Stimulated activated CD4-positive, alpha-beta T cell treated with anti-CD3 and anti-CD28 coated beads, Interleukin-1b, Interleukin-23, amount 100 ng/mL, for 24 hours (primary cell): ENCODE measurements at regions not wholly inside any gene's neighbourhood (a gene's known extent, or its start where the extent isn't known, plus 50 kb on each side); places are given as distances from the start of the nearest gene placed in this dataset.
"Not testable (repeated sequence)": the region's sequence is repeated elsewhere in the genome, so short reads cannot be mapped to it uniquely, and the experiment has no call there.

ENCODE experiments used
- DNase-seq, 4 experiments: peaks; one replicate each; pipeline ENCODE4 v3.0.0-alpha.2; 2020; ENCODE audit warnings: low read depth in 4 of 4, low spot score in 1 of 4

- no peak for DNase-seq
Measured at GRCh38 chr2:240252872-240253511, 112.5 kb upstream of the OTOS start.

- DNase-seq: no peak
Measured at GRCh38 chr2:240253583-240254145, 113.2 kb upstream of the OTOS start.

- DNase-seq: no peak
Measured at GRCh38 chr2:240254337-240255164, 114.1 kb upstream of the OTOS start.

- no peak for DNase-seq
Measured at GRCh38 chr2:240255165-240255491, 114.7 kb upstream of the OTOS start.

DNA sequence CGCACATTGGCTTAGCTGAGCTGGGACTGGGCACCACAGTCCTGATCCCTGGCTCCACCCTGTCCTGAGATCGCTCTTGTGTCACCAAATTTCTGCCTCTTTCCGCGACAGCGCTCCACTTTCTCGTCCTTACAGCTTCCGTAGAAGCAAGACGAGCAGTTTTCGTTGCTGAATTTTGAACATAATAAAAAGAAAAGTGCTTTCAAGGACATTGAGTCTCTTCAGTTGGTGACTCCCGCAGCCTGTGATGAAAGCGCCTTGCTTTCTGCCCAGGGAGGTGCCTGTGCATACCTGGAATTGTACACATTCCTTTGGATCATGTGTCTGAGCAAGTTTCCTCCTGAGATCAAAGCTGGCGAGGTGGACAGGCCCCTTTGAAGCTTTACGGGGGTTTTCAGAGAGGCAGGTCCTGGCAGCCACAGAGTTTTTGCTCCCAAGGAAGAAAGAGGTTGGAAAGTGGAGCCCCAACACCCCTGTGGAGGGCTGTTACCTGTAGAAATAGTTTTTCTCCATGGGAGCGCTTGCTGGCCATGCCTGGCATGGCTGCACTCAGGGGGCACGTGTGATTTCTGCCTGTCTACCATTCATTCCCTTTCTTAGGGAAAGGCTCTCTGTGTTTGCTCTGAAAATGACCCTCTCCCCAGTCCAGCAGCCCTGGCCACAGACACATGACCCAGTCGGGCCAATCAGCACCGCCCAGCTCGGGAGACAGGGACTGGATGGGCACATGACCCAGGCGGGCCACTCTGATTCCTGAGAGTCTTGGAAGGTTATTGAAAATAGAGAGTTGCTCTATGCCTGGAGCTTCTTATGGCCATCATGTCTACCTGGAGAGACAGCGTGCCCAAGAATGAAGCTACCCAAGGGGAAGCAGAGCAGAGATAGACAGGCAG lies 115.6 kb upstream of the OTOS start:
- no peak for DNase-seq

GRCh38 chr2:240256704-240257637 lies 116.5 kb upstream of the OTOS start:
- DNase-seq: no peak

GRCh38 chr2:240257940-240258580 lies 117.6 kb upstream of the OTOS start:
- DNase-seq: no peak

- DNase-seq: no peak
Measured at GRCh38 chr2:240258685-240259084, 118.2 kb upstream of the OTOS start.

- no peak for DNase-seq
Measured at GRCh38 chr2:240259201-240259923, 118.9 kb upstream of the OTOS start.

- no peak for DNase-seq
Measured at GRCh38 chr2:240259924-240260529, 119.6 kb upstream of the OTOS start.

GRCh38 chr2:240260664-240261063 lies 120.2 kb upstream of the OTOS start:
- no peak for DNase-seq

- DNase-seq: not testable (repeated sequence)
Measured at GRCh38 chr2:240262578-240262977, 122.1 kb upstream of the OTOS start.

- DNase-seq: no peak
Measured at GRCh38 chr2:240269380-240269779, 128.9 kb upstream of the OTOS start.

DNA sequence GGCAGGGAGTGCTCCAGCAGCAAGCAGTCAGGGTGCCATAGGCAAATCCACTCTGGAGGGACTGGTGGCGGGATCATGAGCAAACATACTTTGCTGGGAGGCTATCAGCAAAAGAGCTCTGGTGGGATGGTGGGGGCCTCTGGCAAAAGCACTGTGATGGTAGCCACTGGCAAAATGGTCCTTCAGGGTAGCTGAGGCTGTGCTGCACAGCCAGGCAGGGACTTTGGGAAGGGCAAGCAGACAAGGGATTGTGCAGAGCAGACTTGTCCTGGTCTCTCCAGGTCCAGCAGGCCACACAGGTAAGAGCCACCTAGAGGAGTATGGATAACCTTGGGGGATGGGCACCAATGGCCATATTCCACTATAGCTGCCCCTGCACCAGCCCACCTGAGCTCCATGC lies 129.4 kb upstream of the OTOS start:
- DNase-seq: no peak

GRCh38 chr2:240271716-240272341 lies 131.4 kb upstream of the OTOS start:
- DNase-seq: no peak

DNA sequence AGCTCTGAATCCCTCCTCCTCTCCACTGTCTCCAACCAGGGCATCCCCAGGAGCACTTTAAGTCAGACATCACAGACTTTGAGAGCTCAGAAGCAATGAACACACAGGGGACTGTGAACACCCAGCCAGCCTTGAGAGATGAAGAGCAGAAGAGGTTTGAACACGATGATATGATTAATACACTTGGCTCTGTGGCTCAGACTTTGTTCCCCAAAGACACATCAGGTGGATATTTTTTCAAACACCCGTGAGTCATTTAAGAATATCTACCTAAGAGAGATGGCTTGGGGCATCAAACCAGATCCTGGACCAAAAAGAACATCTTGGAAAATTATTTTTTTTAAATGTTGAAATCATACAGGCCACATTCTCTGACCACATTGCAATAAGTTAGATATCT lies 134.9 kb upstream of the OTOS start:
- DNase-seq: no peak

- DNase-seq: no peak
Measured at GRCh38 chr2:240277073-240277806, 136.8 kb upstream of the OTOS start.
